IMR-90 (cell line): ENCODE measurements at regions not wholly inside any gene's neighbourhood (a gene's known extent, or its start where the extent isn't known, plus 50 kb on each side); places are given as distances from the start of the nearest gene placed in this dataset.

Experiments used
- ATAC-seq: fragments of 200-7000 bp; cut with Tn5 transposase; 2 replicates; pipeline ENCODE4 v1.9.1; 2020; ENCODE audit warnings: low read depth, mild to moderate bottlenecking, moderate library complexity
- BruUV-seq: library from RNA; stranded (reverse); fragments of 400-500 nt; replicated peaks from 2 replicates; lab custom pipeline; 2021; lab: Mats Ljungman, UMichigan
- CTCF ChIA-PET: fragments of 300-600 bp; formaldehyde crosslinking; extraction: SDS; loops from one replicate; lab custom pipeline; 2021; ENCODE audit warnings: antibody characterized with exemption; lab: Yijun Ruan, JAX
- POLR2A ChIA-PET: fragments of 300-600 bp; sonication (Branson Sonifier 250); formaldehyde crosslinking; loops from one replicate; lab custom pipeline; 2022; ENCODE audit warnings: antibody characterized with exemption; ENCODE audit not compliant: unreplicated experiment; lab: Charles Lee
- DNase-seq: peaks from one replicate; pipeline ENCODE4 v3.0.0; 2013
- H2AFZ ChIP-seq: replicated peaks from 2 replicates; pipeline ENCODE3; 2013; ENCODE audit warnings: low read length, mild to moderate bottlenecking; ENCODE audit not compliant: poor library complexity
- H2AK5ac ChIP-seq: 2 replicates; pipeline ENCODE4 v1.6.1; 2013; ENCODE audit warnings: low read depth, low read length, inconsistent platforms
- H2AK9ac ChIP-seq: replicated peaks from 2 replicates; pipeline ENCODE3; 2013; ENCODE audit warnings: mild to moderate bottlenecking, low read depth, low read length, moderate library complexity; ENCODE audit not compliant: poor library complexity
- H2BK120ac ChIP-seq: 2 replicates; pipeline ENCODE4 v1.6.1; 2013; ENCODE audit warnings: low read depth, low read length, inconsistent platforms
- H2BK15ac ChIP-seq: 3 replicates; pipeline ENCODE4 v1.6.1; 2013; ENCODE audit warnings: low read depth, low read length, inconsistent platforms
- H2BK20ac ChIP-seq: 2 replicates; pipeline ENCODE4 v1.6.1; 2013; ENCODE audit warnings: low read depth, mild to moderate bottlenecking, inconsistent platforms, low read length, moderate library complexity
- H2BK5ac ChIP-seq: 2 replicates; pipeline ENCODE4 v1.6.1; 2013; ENCODE audit warnings: mild to moderate bottlenecking, low read depth, low read length, inconsistent platforms; ENCODE audit not compliant: poor library complexity, severe bottlenecking
- H3K14ac ChIP-seq: replicated peaks from 2 replicates; pipeline ENCODE4 v1.6.1; 2013; ENCODE audit warnings: low read depth, low read length, inconsistent platforms
- H3K18ac ChIP-seq: 2 replicates; pipeline ENCODE4 v1.6.1; 2013; ENCODE audit warnings: low read depth, low read length, control low read depth
- H3K23ac ChIP-seq: 2 replicates; pipeline ENCODE4 v1.6.1; 2013; ENCODE audit warnings: low read depth, low read length, inconsistent platforms
- H3K27ac ChIP-seq: 2 replicates; pipeline ENCODE4 v1.5.1; 2013; ENCODE audit warnings: mild to moderate bottlenecking, control low read depth, low read length; ENCODE audit not compliant: insufficient read depth
- H3K27me3 ChIP-seq: 2 replicates; pipeline ENCODE4 v1.6.1; 2013; ENCODE audit warnings: low read length; ENCODE audit not compliant: control insufficient read depth, insufficient read depth
- H3K36me3 ChIP-seq: 2 replicates; pipeline ENCODE4 v1.6.1; 2013; ENCODE audit warnings: low read length, mixed read lengths; ENCODE audit not compliant: control insufficient read depth, insufficient read depth
- H3K4ac ChIP-seq: 2 replicates; pipeline ENCODE4 v1.6.1; 2013; ENCODE audit warnings: low read depth, low read length, inconsistent platforms
- H3K4me1 ChIP-seq: 2 replicates; pipeline ENCODE4 v1.6.1; 2013; ENCODE audit warnings: low read length, mixed read lengths; ENCODE audit not compliant: control insufficient read depth, insufficient read depth
- H3K4me2 ChIP-seq: 2 replicates; pipeline ENCODE4 v1.6.1; 2013; ENCODE audit warnings: low read depth, mild to moderate bottlenecking, control low read depth, low read length, moderate library complexity
- H3K4me3 ChIP-seq: 2 replicates; pipeline ENCODE4 v1.5.1; 2013; ENCODE audit warnings: low read depth, mild to moderate bottlenecking, control low read depth, low read length, moderate library complexity; ENCODE audit not compliant: insufficient read depth
- H3K56ac ChIP-seq: 2 replicates; pipeline ENCODE4 v1.6.1; 2013; ENCODE audit warnings: low read length, inconsistent platforms; ENCODE audit not compliant: insufficient read depth; ENCODE audit errors: extremely low read depth
- H3K79me1 ChIP-seq, 2 experiments: 2 replicates each; pipeline ENCODE4 v1.6.1; 2013; ENCODE audit warnings: low read length in 2 of 2, inconsistent platforms in 1 of 2, low read depth in 1 of 2
- H3K9ac ChIP-seq: 2 replicates; pipeline ENCODE4 v1.6.1; 2013; ENCODE audit warnings: low read depth, low read length, control low read depth
- H3K9me1 ChIP-seq: 2 replicates; pipeline ENCODE4 v1.6.1; 2013; ENCODE audit warnings: low read length, inconsistent platforms; ENCODE audit not compliant: insufficient read depth
- H3K9me3 ChIP-seq: 2 replicates; pipeline ENCODE4 v1.6.1; 2013; ENCODE audit warnings: low read length; ENCODE audit not compliant: control insufficient read depth, insufficient read depth
- H4K20me1 ChIP-seq: 2 replicates; pipeline ENCODE4 v1.6.1; 2013; ENCODE audit warnings: low read length, inconsistent platforms; ENCODE audit not compliant: insufficient read depth
- H4K5ac ChIP-seq: 2 replicates; pipeline ENCODE4 v1.6.1; 2013; ENCODE audit warnings: mild to moderate bottlenecking, low read depth, low read length, control low read depth
- H4K8ac ChIP-seq, 2 experiments: 2 replicates each; pipeline ENCODE4 v1.6.1; 2013; ENCODE audit warnings: low read depth in 2 of 2, low read length in 2 of 2, control low read depth in 1 of 2, inconsistent platforms in 1 of 2
- H4K91ac ChIP-seq: 2 replicates; pipeline ENCODE4 v1.6.1; 2013; ENCODE audit warnings: low read depth, low read length, inconsistent platforms; ENCODE audit not compliant: insufficient read depth
- BHLHE40 ChIP-seq: fragments of 150-350 bp; IDR thresholded peaks from 2 replicates; pipeline ENCODE4 v1.6.1; 2016; ENCODE audit warnings: mild to moderate bottlenecking, low read depth, low read length
- CHD1 ChIP-seq: IDR thresholded peaks from 2 replicates; pipeline ENCODE4 v1.6.1; 2012; ENCODE audit warnings: low read depth, low read length, improper control_type of control experiment
- CTCF ChIP-seq: conservative IDR thresholded peaks from 2 replicates; pipeline ENCODE4 v1.5.1; 2012; ENCODE audit warnings: mild to moderate bottlenecking, low read depth, low read length, improper control_type of control experiment
- FOS ChIP-seq: fragments of 150-350 bp; IDR thresholded peaks from 2 replicates; pipeline ENCODE4 v1.6.1; 2016; ENCODE audit warnings: low read depth, low read length
- MXI1 ChIP-seq: IDR thresholded peaks from 2 replicates; pipeline ENCODE4 v1.6.1; 2012; ENCODE audit warnings: low read depth, mild to moderate bottlenecking, low read length, moderate library complexity, borderline replicate concordance
- NFE2L2 ChIP-seq: fragments of 150-350 bp; IDR thresholded peaks from 2 replicates; pipeline ENCODE4 v1.6.1; 2016; ENCODE audit warnings: low read depth, mild to moderate bottlenecking, low read length
- POLR2A ChIP-seq: IDR thresholded peaks from 2 replicates; pipeline ENCODE4 v1.6.1; 2012; ENCODE audit warnings: mild to moderate bottlenecking, low read depth, low read length
- SMC3 ChIP-seq: fragments of 150-350 bp; IDR thresholded peaks from 2 replicates; pipeline ENCODE4 v1.6.1; 2016; ENCODE audit warnings: low read depth, mild to moderate bottlenecking, antibody characterized with exemption, low read length, moderate library complexity
- USF2 ChIP-seq: fragments of 150-350 bp; IDR thresholded peaks from 2 replicates; pipeline ENCODE4 v1.6.1; 2017; ENCODE audit warnings: mild to moderate bottlenecking, antibody characterized with exemption, low read length, low read depth
- whole genome bisulfite sequencing, 2 experiments: methylation state at CpG; one replicate each; pipeline versions ENCODE4 v1.1.5 to v1.1.7; 2013; ENCODE audit warnings: missing lambda C conversion rate in 2 of 2; ENCODE audit not compliant: insufficient read length in 1 of 2; ENCODE audit errors: extremely low coverage in 2 of 2; 5-methylcytosine and 5-hydroxymethylcytosine counted together
- dilution Hi-C: fragments of 300-500 bp; cut with HindIII; formaldehyde crosslinking; loops from one replicate; pipeline ENCODE4 v1.14.3; 2018; ENCODE audit warnings: low sequenced_read_pairs; ENCODE audit not compliant: unreplicated experiment
- in situ Hi-C: fragments of 300-500 bp; cut with MboI; formaldehyde crosslinking; loops from 3 replicates; pipeline ENCODE4 v1.14.3; 2019; ENCODE audit warnings: low sequenced_read_pairs, inconsistent platforms, mixed read lengths
- intact Hi-C: fragments of 100-400 bp; cut with micrococcal nuclease; formaldehyde crosslinking; loops from 2 replicates; pipeline ENCODE4 v1.10.0; 2022

- Histone ChIP-seq H3K9ac (no peak overlapping the region), H4K20me1 (no peaks in the 10 kb centered on the region), H4K5ac (no peak overlapping the region), H3K4me1 (no peaks in the 10 kb centered on the region), H4K8ac (no peak overlapping the region), H3K79me1 (no peaks in the 10 kb centered on the region), H2AK9ac (no peak overlapping the region), H2AFZ (no peak overlapping the region), H3K27me3 (peaks cover 34% of the 10 kb centered on the region), H3K36me3 (no peaks in the 10 kb centered on the region), H3K56ac (no peak overlapping the region), H4K91ac (no peak overlapping the region), H3K9me1 (no peaks in the 10 kb centered on the region), H3K4ac (no peak overlapping the region), H3K18ac (no peak overlapping the region), H3K27ac (no peak overlapping the region), H2BK15ac (no peak overlapping the region), H3K23ac (no peak overlapping the region), H3K14ac (no peak overlapping the region), H2BK20ac (no peak overlapping the region), H2AK5ac (no peak overlapping the region), H2BK120ac (no peak overlapping the region), H3K4me2 (no peak overlapping the region), H3K4me3 (no peak overlapping the region), H3K9me3 (no peaks in the 10 kb centered on the region), H2BK5ac (no peak overlapping the region)
- TF ChIP-seq USF2 (no peak), CTCF (no peak), MXI1 (no peak), NFE2L2 (no peak), BHLHE40 (no peak), CHD1 (no peak), POLR2A (no peak), FOS (no peak), SMC3 (no peak)
- dilution Hi-C loops (no loop called here), in situ Hi-C loops (no loop called here), intact Hi-C loops (no loop called here)
- ChIA-PET CTCF (no interaction called here), POLR2A (no interaction called here)
- no TSS peak for BruUV-seq
- DNase-seq (no peak), ATAC-seq (no peak)
- WGBS, 2 experiments, result no CpG with 5 or more reads among the region's 15 CpGs
Measured at GRCh38 chr2:10242451-10242850, 60.3 kb upstream of the HPCAL1 start.
